GM12878 (cell line): ENCODE measurements at regions not wholly inside any gene's neighbourhood (a gene's known extent, or its start where the extent isn't known, plus 50 kb on each side); places are given as distances from the start of the nearest gene placed in this dataset.
A peak's percentile ranks its signal among the peaks of the same experiment; 100 is the strongest.

Source experiments
- ATAC-seq: fragments of 200-7000 bp; cut with Tn5 transposase; 3 replicates; pipeline ENCODE4 v1.9.1; 2020; ENCODE audit warnings: mild to moderate bottlenecking, moderate library complexity
- BruUV-seq: library from RNA; stranded (reverse); fragments of 400-500 nt; replicated peaks from 2 replicates; lab custom pipeline; 2021; lab: Mats Ljungman, UMichigan
- CTCF ChIA-PET: fragments of 300-600 bp; sonication (Branson Sonifier 250); formaldehyde crosslinking; extraction: SDS; loops from one replicate; lab custom pipeline; 2021; ENCODE audit warnings: inconsistent platforms; lab: Yijun Ruan, JAX
- POLR2A ChIA-PET: fragments of 350-600 bp; formaldehyde crosslinking; extraction: SDS; loops from one replicate; lab custom pipeline; 2021; ENCODE audit warnings: inconsistent platforms; lab: Charles Lee
- RAD21 ChIA-PET: fragments of 300-600 bp; sonication (Branson Sonifier 250); formaldehyde crosslinking; loops from one replicate; lab custom pipeline; 2023; ENCODE audit warnings: antibody characterized with exemption; ENCODE audit not compliant: unreplicated experiment; lab: Charles Lee
- SMC1A ChIA-PET: fragments of 300-600 bp; sonication (Branson Sonifier 250); formaldehyde crosslinking; loops from one replicate; lab custom pipeline; 2023; ENCODE audit not compliant: unreplicated experiment, uncharacterized antibody; lab: Charles Lee
- DNase-seq: peaks from one replicate; pipeline ENCODE4 v3.0.0-alpha.2; 2011; ENCODE audit warnings: low read depth, low spot score
- FAIRE-seq: peaks from 3 replicates; lab custom pipeline; 2011; peaks lifted over from hg19 to GRCh38; lab: Jason Lieb, UNC
- H2AFZ ChIP-seq: 2 replicates; pipeline ENCODE4 v1.6.0; 2011; ENCODE audit warnings: low read depth, low read length, control low read depth; ENCODE audit not compliant: control insufficient read depth
- H3K27ac ChIP-seq: 2 replicates; pipeline ENCODE4 v1.5.1; 2011; ENCODE audit warnings: control low read depth; ENCODE audit not compliant: control insufficient read depth, insufficient read depth
- H3K27me3 ChIP-seq, 2 experiments: replicated peaks in 1 of 2; 2 replicates each; pipeline versions ENCODE4 v1.6.0 to v1.6.1; 2011; ENCODE audit warnings: low read length in 1 of 2; ENCODE audit not compliant: control insufficient read depth in 2 of 2, insufficient read depth in 2 of 2
- H3K36me3 ChIP-seq, 2 experiments: 2 replicates each; pipeline ENCODE4 v1.5.1; 2011; ENCODE audit warnings: low read length in 1 of 2; ENCODE audit not compliant: control insufficient read depth in 2 of 2, insufficient read depth in 2 of 2
- H3K4me1 ChIP-seq: 2 replicates; pipeline ENCODE4 v1.6.1; 2011; ENCODE audit warnings: mild to moderate bottlenecking, low read length, moderate library complexity, mixed read lengths; ENCODE audit not compliant: control insufficient read depth, insufficient read depth
- H3K4me2 ChIP-seq: 2 replicates; pipeline ENCODE4 v1.6.0; 2011; ENCODE audit warnings: control low read depth; ENCODE audit not compliant: control insufficient read depth, insufficient read depth
- H3K4me3 ChIP-seq: fragments of 200-600 bp; sonication (generic); 2 replicates; pipeline ENCODE4 v1.5.1; 2016
- H3K79me2 ChIP-seq: 2 replicates; pipeline ENCODE4 v1.6.0; 2011; ENCODE audit warnings: low read length; ENCODE audit not compliant: control insufficient read depth, insufficient read depth
- H3K9ac ChIP-seq: 2 replicates; pipeline ENCODE4 v1.8.0; 2011; ENCODE audit warnings: low read length, control low read depth, mixed read lengths; ENCODE audit not compliant: control insufficient read depth, insufficient read depth
- H3K9me3 ChIP-seq: replicated peaks from 3 replicates; pipeline ENCODE4 v1.5.1; 2011; ENCODE audit warnings: mild to moderate bottlenecking, low read length; ENCODE audit not compliant: control insufficient read depth, insufficient read depth
- H4K20me1 ChIP-seq: 2 replicates; pipeline ENCODE4 v1.6.0; 2011; ENCODE audit not compliant: control insufficient read depth, insufficient read depth
- CBX5 ChIP-seq: sonication (generic); IDR thresholded peaks from 2 replicates; pipeline ENCODE4 v1.6.1; 2016; ENCODE audit warnings: low read depth, moderate library complexity, mild to moderate bottlenecking, inconsistent platforms
- IRF3 ChIP-seq: fragments of 450-650 bp; IDR thresholded peaks from 2 replicates; pipeline ENCODE4 v1.6.1; 2014; ENCODE audit warnings: mild to moderate bottlenecking
- POLR2AphosphoS5 ChIP-seq: IDR thresholded peaks from 2 replicates; pipeline ENCODE4 v1.6.1; 2011; ENCODE audit warnings: mild to moderate bottlenecking, low read length, inconsistent platforms
- RAD51 ChIP-seq: fragments of 450-650 bp; IDR thresholded peaks from 2 replicates; pipeline ENCODE4 v1.6.1; 2016; ENCODE audit warnings: moderate library complexity, mild to moderate bottlenecking, inconsistent platforms
- SMAD1 ChIP-seq: fragments of 450-650 bp; IDR thresholded peaks from 2 replicates; pipeline ENCODE4 v1.6.1; 2018; ENCODE audit warnings: mild to moderate bottlenecking, low read depth; ENCODE audit not compliant: partially characterized antibody
- TCF12 ChIP-seq: IDR thresholded peaks from 2 replicates; pipeline ENCODE4 v1.6.1; 2011; ENCODE audit warnings: low read depth, mild to moderate bottlenecking, low read length
- WGBS: methylation state at CpG from one replicate; pipeline ENCODE4 v1.1.6; 2016; ENCODE audit warnings: low lambda C conversion rate; ENCODE audit not compliant: insufficient replicate concordance, insufficient coverage; ENCODE audit errors: missing lambda C conversion rate; 5-methylcytosine and 5-hydroxymethylcytosine counted together
- in situ Hi-C: fragments of 300-500 bp; cut with MboI; formaldehyde crosslinking; loops from 9 replicates; pipeline ENCODE4 v1.14.3; 2018; ENCODE audit warnings: mixed read lengths
- intact Hi-C: fragments of 100-400 bp; cut with micrococcal nuclease; formaldehyde crosslinking; loops from one replicate; pipeline ENCODE4 v1.14.2; 2022; ENCODE audit not compliant: unreplicated experiment
- TF ChIP-seq, protein P1 (sequence below): fragments of 450-650 bp; IDR thresholded peaks from 2 replicates; pipeline ENCODE4 v1.6.1; 2016; ENCODE audit warnings: mild to moderate bottlenecking
- TF ChIP-seq, protein P2 (sequence below): fragments of 450-650 bp; IDR thresholded peaks from 2 replicates; pipeline ENCODE4 v1.6.1; 2017; ENCODE audit warnings: mild to moderate bottlenecking, moderate library complexity

DNA sequence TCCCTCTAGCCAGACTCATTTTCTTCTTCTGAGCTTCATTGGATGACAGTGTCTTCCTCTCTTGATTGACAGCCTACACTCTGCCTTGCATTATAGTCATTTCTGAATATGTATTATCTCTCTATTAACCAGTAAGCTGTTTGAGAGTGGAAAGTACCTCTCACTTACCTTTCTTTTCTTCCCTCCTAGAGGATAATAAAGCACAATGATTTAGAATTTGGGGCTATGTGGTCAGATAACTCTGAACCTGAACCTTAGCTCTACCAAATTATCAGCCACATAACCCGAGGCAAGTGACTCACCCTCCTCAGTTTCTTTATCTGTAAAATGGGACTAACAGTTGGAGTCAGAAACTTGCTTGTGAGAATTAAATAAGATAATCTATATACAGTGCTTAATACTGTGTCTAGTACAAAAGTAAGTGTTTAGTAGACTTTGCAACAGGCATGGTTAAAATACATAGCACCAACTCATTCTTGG is 331.8 kb upstream of the TBL1XR1 start:
- POLR2A ChIA-PET: no interaction called here
- Histone ChIP-seq H3K36me3 (no peaks in the 10 kb centered on the region), H3K9me3 (no peaks in the 10 kb centered on the region), H3K79me2 (no peaks in the 10 kb centered on the region), H2AFZ (no peak overlapping the region), H3K4me2 (no peak overlapping the region), H3K27ac (no peak overlapping the region), H3K27me3 (no peaks in the 10 kb centered on the region), H3K4me1 (no peaks in the 10 kb centered on the region), H4K20me1 (no peaks in the 10 kb centered on the region), H3K4me3 (no peak overlapping the region), H3K9ac (no peak overlapping the region)
- DNase-seq (no peak), ATAC-seq (no peak), FAIRE-seq (no peak)
- CTCF ChIA-PET: no interaction called here
- SMC1A ChIA-PET: interaction anchor here (1.2 kb wide), 1 partner anchor 9 kb away, joined by 4 read pairs; no protein-coding TSS in a partner anchor
- RAD21 ChIA-PET: no interaction called here
- WGBS: 4% methylated on average over 1 of the region's 1 CpG
- intact Hi-C loops (no loop called here), in situ Hi-C loops (no loop called here)
- BruUV-seq: no TSS peak
- no peak for TF ChIP-seq TCF12
- TF ChIP-seq, protein P1, sequence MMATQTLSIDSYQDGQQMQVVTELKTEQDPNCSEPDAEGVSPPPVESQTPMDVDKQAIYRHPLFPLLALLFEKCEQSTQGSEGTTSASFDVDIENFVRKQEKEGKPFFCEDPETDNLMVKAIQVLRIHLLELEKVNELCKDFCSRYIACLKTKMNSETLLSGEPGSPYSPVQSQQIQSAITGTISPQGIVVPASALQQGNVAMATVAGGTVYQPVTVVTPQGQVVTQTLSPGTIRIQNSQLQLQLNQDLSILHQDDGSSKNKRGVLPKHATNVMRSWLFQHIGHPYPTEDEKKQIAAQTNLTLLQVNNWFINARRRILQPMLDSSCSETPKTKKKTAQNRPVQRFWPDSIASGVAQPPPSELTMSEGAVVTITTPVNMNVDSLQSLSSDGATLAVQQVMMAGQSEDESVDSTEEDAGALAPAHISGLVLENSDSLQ: 0 out of 2 replicates have a peak, but pooled peaks have one; percentile 18

DNA sequence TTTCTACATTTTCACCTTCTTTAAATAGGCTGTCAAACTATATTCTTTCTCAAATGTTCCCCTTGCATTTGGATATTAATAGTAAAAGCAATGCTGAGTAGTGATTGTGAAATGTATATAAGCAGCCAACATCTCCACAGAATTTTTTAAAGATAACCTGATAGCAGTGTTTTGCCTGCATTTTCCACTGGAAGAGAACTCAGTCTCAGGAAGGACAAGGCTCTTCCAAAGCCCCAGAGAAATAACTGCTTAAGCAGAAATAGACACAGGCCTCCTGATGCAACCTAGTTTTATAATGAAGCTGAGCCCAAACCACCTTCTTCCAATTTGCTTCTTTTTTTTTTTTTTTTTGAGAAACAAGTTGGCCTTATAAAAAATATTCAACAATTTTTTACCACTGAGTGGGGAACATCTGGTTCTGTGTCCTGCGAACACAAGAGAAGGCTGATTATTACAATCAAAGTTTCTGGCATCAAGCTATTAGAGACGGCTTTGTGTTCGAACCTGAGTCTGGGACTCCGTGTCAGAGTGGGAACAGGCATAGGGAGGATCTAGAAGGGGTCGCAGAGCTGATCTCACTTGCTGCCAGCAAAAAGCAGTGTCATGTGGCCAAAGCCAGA is 332.5 kb upstream of the TBL1XR1 start:
- ATAC-seq (no peak), FAIRE-seq (no peak), DNase-seq (no peak)
- ChIA-PET POLR2A (no interaction called here), RAD21 (no interaction called here), CTCF (no interaction called here), SMC1A (interaction anchor here (0.6 to 1.2 kb wide), 4 partner anchors 8 to 351 kb away, joined by 3 to 4 read pairs (median 3); no protein-coding TSS in a partner anchor)
- no TSS peak for BruUV-seq
- Histone ChIP-seq H3K36me3 (no peaks in the 10 kb centered on the region), H3K79me2 (no peaks in the 10 kb centered on the region), H3K4me2 (no peak overlapping the region), H4K20me1 (no peaks in the 10 kb centered on the region), H2AFZ (no peak overlapping the region), H3K9me3 (no peaks in the 10 kb centered on the region), H3K27me3 (no peaks in the 10 kb centered on the region), H3K4me3 (no peak overlapping the region), H3K9ac (no peak overlapping the region), H3K27ac (no peak overlapping the region), H3K4me1 (no peaks in the 10 kb centered on the region)
- in situ Hi-C loops (no loop called here), intact Hi-C loops (no loop called here)
- WGBS: 63% methylated on average over 5 of the region's 5 CpGs
- TF ChIP-seq POLR2AphosphoS5: no peak
- TF ChIP-seq, protein P2, sequence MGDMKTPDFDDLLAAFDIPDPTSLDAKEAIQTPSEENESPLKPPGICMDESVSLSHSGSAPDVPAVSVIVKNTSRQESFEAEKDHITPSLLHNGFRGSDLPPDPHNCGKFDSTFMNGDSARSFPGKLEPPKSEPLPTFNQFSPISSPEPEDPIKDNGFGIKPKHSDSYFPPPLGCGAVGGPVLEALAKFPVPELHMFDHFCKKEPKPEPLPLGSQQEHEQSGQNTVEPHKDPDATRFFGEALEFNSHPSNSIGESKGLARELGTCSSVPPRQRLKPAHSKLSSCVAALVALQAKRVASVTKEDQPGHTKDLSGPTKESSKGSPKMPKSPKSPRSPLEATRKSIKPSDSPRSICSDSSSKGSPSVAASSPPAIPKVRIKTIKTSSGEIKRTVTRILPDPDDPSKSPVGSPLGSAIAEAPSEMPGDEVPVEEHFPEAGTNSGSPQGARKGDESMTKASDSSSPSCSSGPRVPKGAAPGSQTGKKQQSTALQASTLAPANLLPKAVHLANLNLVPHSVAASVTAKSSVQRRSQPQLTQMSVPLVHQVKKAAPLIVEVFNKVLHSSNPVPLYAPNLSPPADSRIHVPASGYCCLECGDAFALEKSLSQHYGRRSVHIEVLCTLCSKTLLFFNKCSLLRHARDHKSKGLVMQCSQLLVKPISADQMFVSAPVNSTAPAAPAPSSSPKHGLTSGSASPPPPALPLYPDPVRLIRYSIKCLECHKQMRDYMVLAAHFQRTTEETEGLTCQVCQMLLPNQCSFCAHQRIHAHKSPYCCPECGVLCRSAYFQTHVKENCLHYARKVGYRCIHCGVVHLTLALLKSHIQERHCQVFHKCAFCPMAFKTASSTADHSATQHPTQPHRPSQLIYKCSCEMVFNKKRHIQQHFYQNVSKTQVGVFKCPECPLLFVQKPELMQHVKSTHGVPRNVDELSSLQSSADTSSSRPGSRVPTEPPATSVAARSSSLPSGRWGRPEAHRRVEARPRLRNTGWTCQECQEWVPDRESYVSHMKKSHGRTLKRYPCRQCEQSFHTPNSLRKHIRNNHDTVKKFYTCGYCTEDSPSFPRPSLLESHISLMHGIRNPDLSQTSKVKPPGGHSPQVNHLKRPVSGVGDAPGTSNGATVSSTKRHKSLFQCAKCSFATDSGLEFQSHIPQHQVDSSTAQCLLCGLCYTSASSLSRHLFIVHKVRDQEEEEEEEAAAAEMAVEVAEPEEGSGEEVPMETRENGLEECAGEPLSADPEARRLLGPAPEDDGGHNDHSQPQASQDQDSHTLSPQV: no peak
- TF ChIP-seq SMAD1: no peak
- no peak for TF ChIP-seq CBX5
- TF ChIP-seq IRF3: no peak
- TF ChIP-seq RAD51: no peak
